Liver (tissue), 7 donors: ENCODE measurements at regions not wholly inside any gene's neighbourhood (a gene's known extent, or its start where the extent isn't known, plus 50 kb on each side); places are given as distances from the start of the nearest gene placed in this dataset.
"Not testable (repeated sequence)": the region's sequence is repeated elsewhere in the genome, so short reads cannot be mapped to it uniquely, and the experiment has no call there.

Experiments
- DNase-seq: peaks from one replicate; pipeline ENCODE4 v3.0.0-alpha.2; 2017; ENCODE audit warnings: low spot score
- H3K27ac ChIP-seq, 2 donors: one replicate each; pipeline ENCODE4 v1.7.0; 2013; ENCODE audit warnings: inconsistent platforms in 2 of 2, low read length in 2 of 2, control low read depth in 1 of 2, low read depth in 1 of 2, mild to moderate bottlenecking in 1 of 2
- H3K27me3 ChIP-seq, 4 donors: one replicate each; pipeline versions ENCODE4 v1.6.1 to v1.7.0; 2013; ENCODE audit warnings: low read length in 3 of 4, inconsistent platforms in 1 of 4, mild to moderate bottlenecking in 1 of 4, moderate library complexity in 1 of 4; ENCODE audit not compliant: control insufficient read depth in 4 of 4, insufficient read depth in 4 of 4
- H3K36me3 ChIP-seq, 4 donors: one replicate each; pipeline versions ENCODE4 v1.6.1 to v1.7.0; 2013; ENCODE audit warnings: low read length in 3 of 4, mild to moderate bottlenecking in 3 of 4, low read depth in 1 of 4, moderate library complexity in 1 of 4; ENCODE audit not compliant: control insufficient read depth in 4 of 4, insufficient read depth in 3 of 4
- H3K4me1 ChIP-seq, 4 donors: one replicate each; pipeline versions ENCODE4 v1.6.1 to v1.7.0; 2013; ENCODE audit warnings: low read length in 3 of 4, mild to moderate bottlenecking in 3 of 4, moderate library complexity in 1 of 4; ENCODE audit not compliant: control insufficient read depth in 4 of 4, insufficient read depth in 4 of 4
- H3K4me3 ChIP-seq, 3 donors: one replicate each; pipeline versions ENCODE4 v1.6.1 to v1.7.0; 2013; ENCODE audit warnings: low read length in 3 of 3, control low read depth in 1 of 3, low read depth in 1 of 3, mild to moderate bottlenecking in 1 of 3
- H3K9ac ChIP-seq, 2 donors: one replicate each; pipeline ENCODE4 v1.7.0; 2013; ENCODE audit warnings: low read length in 2 of 2, mild to moderate bottlenecking in 2 of 2, moderate library complexity in 2 of 2, control low read depth in 1 of 2, low read depth in 1 of 2
- H3K9me3 ChIP-seq, 4 donors: one replicate each; pipeline versions ENCODE4 v1.6.1 to v1.7.0; 2013; ENCODE audit warnings: low read length in 3 of 4; ENCODE audit not compliant: control insufficient read depth in 4 of 4
- ATF3 ChIP-seq: IDR thresholded peaks from 2 replicates; pipeline ENCODE4 v1.6.1; 2016; ENCODE audit warnings: antibody characterized with exemption
- EGR1 ChIP-seq, 2 donors: IDR thresholded peaks; 2 replicates each; pipeline ENCODE4 v1.6.1; 2016 to 2018; ENCODE audit warnings: antibody characterized with exemption in 2 of 2, low read depth in 2 of 2
- FOXA2 ChIP-seq: IDR thresholded peaks from 2 replicates; pipeline ENCODE4 v1.6.1; 2016; ENCODE audit warnings: antibody characterized with exemption
- HNF4A ChIP-seq, 2 donors: conservative IDR thresholded peaks; 2 replicates each; pipeline ENCODE4 v1.6.1; 2016; ENCODE audit warnings: antibody characterized with exemption in 2 of 2, mild to moderate bottlenecking in 2 of 2
- HNF4G ChIP-seq: IDR thresholded peaks from 2 replicates; pipeline ENCODE4 v1.6.1; 2016; ENCODE audit warnings: antibody characterized with exemption
- RXRA ChIP-seq, 2 donors: IDR thresholded peaks; 2 replicates each; pipeline ENCODE4 v1.6.1; 2017 to 2018; ENCODE audit warnings: antibody characterized with exemption in 2 of 2, mild to moderate bottlenecking in 1 of 2
- SP1 ChIP-seq: IDR thresholded peaks from 2 replicates; pipeline ENCODE4 v1.6.1; 2018; ENCODE audit warnings: antibody characterized with exemption, mild to moderate bottlenecking
- TAF1 ChIP-seq: conservative IDR thresholded peaks from 2 replicates; pipeline ENCODE4 v1.6.1; 2016; ENCODE audit warnings: antibody characterized with exemption, mild to moderate bottlenecking
- YY1 ChIP-seq: IDR thresholded peaks from 2 replicates; pipeline ENCODE4 v1.6.1; 2016; ENCODE audit warnings: antibody characterized with exemption, mild to moderate bottlenecking
- whole genome bisulfite sequencing: extraction: QIAGEN DNeasy Blood & Tissue Kit; methylation state at CpG from one replicate; pipeline ENCODE4 v1.1.7; 2013; 5-methylcytosine and 5-hydroxymethylcytosine counted together
- TF ChIP-seq, protein P1 (sequence below): IDR thresholded peaks from 2 replicates; pipeline ENCODE4 v1.6.1; 2016; ENCODE audit warnings: antibody characterized with exemption
- TF ChIP-seq, protein P2 (sequence below): IDR thresholded peaks from 2 replicates; pipeline ENCODE4 v1.6.1; 2016; ENCODE audit warnings: antibody characterized with exemption, mild to moderate bottlenecking
- TF ChIP-seq, protein P3 (sequence below): IDR thresholded peaks from 2 replicates; pipeline ENCODE4 v1.6.1; 2016; ENCODE audit warnings: antibody characterized with exemption
- donor health status: healthy.
- donor health status: healthy.
- donor health status: healthy.
- donor health status: healthy.

GRCh38 chr11:13786688-13787087, 118.2 kb downstream of the FAR1 start:
- peaks cover 0 to 1% (median 0%) of the 10 kb centered on the region in 4 donors for H3K9me3 ChIP-seq
- no peaks in the 10 kb centered on the region for H3K27me3 ChIP-seq
- DNase-seq: no peak
- H3K9ac ChIP-seq: no peak overlapping the region
- TF ChIP-seq FOXA2: no peak
- no peak for TF ChIP-seq TAF1
- no peak for TF ChIP-seq RXRA (IDR thresholded peaks at IDR 0.05)
- TF ChIP-seq, protein P1, sequence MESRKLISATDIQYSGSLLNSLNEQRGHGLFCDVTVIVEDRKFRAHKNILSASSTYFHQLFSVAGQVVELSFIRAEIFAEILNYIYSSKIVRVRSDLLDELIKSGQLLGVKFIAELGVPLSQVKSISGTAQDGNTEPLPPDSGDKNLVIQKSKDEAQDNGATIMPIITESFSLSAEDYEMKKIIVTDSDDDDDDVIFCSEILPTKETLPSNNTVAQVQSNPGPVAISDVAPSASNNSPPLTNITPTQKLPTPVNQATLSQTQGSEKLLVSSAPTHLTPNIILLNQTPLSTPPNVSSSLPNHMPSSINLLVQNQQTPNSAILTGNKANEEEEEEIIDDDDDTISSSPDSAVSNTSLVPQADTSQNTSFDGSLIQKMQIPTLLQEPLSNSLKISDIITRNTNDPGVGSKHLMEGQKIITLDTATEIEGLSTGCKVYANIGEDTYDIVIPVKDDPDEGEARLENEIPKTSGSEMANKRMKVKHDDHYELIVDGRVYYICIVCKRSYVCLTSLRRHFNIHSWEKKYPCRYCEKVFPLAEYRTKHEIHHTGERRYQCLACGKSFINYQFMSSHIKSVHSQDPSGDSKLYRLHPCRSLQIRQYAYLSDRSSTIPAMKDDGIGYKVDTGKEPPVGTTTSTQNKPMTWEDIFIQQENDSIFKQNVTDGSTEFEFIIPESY: no peak
- no peak for TF ChIP-seq HNF4G
- no peak for TF ChIP-seq ATF3
- TF ChIP-seq, protein P2, sequence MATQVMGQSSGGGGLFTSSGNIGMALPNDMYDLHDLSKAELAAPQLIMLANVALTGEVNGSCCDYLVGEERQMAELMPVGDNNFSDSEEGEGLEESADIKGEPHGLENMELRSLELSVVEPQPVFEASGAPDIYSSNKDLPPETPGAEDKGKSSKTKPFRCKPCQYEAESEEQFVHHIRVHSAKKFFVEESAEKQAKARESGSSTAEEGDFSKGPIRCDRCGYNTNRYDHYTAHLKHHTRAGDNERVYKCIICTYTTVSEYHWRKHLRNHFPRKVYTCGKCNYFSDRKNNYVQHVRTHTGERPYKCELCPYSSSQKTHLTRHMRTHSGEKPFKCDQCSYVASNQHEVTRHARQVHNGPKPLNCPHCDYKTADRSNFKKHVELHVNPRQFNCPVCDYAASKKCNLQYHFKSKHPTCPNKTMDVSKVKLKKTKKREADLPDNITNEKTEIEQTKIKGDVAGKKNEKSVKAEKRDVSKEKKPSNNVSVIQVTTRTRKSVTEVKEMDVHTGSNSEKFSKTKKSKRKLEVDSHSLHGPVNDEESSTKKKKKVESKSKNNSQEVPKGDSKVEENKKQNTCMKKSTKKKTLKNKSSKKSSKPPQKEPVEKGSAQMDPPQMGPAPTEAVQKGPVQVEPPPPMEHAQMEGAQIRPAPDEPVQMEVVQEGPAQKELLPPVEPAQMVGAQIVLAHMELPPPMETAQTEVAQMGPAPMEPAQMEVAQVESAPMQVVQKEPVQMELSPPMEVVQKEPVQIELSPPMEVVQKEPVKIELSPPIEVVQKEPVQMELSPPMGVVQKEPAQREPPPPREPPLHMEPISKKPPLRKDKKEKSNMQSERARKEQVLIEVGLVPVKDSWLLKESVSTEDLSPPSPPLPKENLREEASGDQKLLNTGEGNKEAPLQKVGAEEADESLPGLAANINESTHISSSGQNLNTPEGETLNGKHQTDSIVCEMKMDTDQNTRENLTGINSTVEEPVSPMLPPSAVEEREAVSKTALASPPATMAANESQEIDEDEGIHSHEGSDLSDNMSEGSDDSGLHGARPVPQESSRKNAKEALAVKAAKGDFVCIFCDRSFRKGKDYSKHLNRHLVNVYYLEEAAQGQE: no peak
- TF ChIP-seq, protein P3, sequence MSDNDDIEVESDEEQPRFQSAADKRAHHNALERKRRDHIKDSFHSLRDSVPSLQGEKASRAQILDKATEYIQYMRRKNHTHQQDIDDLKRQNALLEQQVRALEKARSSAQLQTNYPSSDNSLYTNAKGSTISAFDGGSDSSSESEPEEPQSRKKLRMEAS: no peak
- no peak for TF ChIP-seq EGR1 (IDR thresholded peaks at IDR 0.05; ENCODE audit: low read depth in 2 of 2)
- H3K36me3 ChIP-seq: no peaks in the 10 kb centered on the region
- no peak overlapping the region for H3K27ac ChIP-seq
- H3K4me3 ChIP-seq: no peak overlapping the region
- no peaks in the 10 kb centered on the region for H3K4me1 ChIP-seq
- 38% methylated on average over 3 of the region's 3 CpGs for WGBS

GRCh38 chr11:13797616-13798015, 129.1 kb downstream of the FAR1 start:
- not testable (repeated sequence) for H3K9me3 ChIP-seq, H3K27ac ChIP-seq, H3K27me3 ChIP-seq, H3K4me1 ChIP-seq, H3K36me3 ChIP-seq, DNase-seq, H3K9ac ChIP-seq, H3K4me3 ChIP-seq
- WGBS: 75% methylated on average over 3 of the region's 3 CpGs

GRCh38 chr11:13800901-13801300, 132.4 kb downstream of the FAR1 start:
- TF ChIP-seq, protein P3: no peak
- TF ChIP-seq YY1 (no peak), HNF4G (no peak), HNF4A (conservative IDR thresholded peaks at IDR 0.05) (no peak), SP1 (no peak)
- WGBS: 64% methylated on average over 1 of the region's 1 CpG
- H3K9ac ChIP-seq: no peak overlapping the region
- no peaks in the 10 kb centered on the region for H3K27me3 ChIP-seq
- no peaks in the 10 kb centered on the region for H3K4me1 ChIP-seq
- H3K9me3 ChIP-seq: peaks cover 0 to 6% (median 3%) of the 10 kb centered on the region in 4 donors
- DNase-seq: no peak
- no peaks in the 10 kb centered on the region for H3K36me3 ChIP-seq
- no peak overlapping the region for H3K4me3 ChIP-seq
- H3K27ac ChIP-seq: no peak overlapping the region
